IPS DF 4.7 (cell line): ENCODE measurements at regions not wholly inside any gene's neighbourhood (a gene's known extent, or its start where the extent isn't known, plus 50 kb on each side); places are given as distances from the start of the nearest gene placed in this dataset.
"Not testable (repeated sequence)": the region's sequence is repeated elsewhere in the genome, so short reads cannot be mapped to it uniquely, and the experiment has no call there.

ENCODE experiments used
- DNase-seq: peaks from one replicate; pipeline ENCODE4 v3.0.0-alpha.2; 2013; ENCODE audit warnings: low spot score; ENCODE audit errors: extremely low read depth

- no peak for DNase-seq
Measured at GRCh38 chr6:156602066-156602385, 175.2 kb upstream of the ARID1B start.

- no peak for DNase-seq
Measured at GRCh38 chr6:156601152-156602065, 175.8 kb upstream of the ARID1B start.

- DNase-seq, result no peak
Measured at GRCh38 chr6:156600678-156601077, 176.5 kb upstream of the ARID1B start.

GRCh38 chr6:156599978-156600590 lies 177.1 kb upstream of the ARID1B start:
- DNase-seq, result no peak

GRCh38 chr6:156599366-156599765 lies 177.8 kb upstream of the ARID1B start:
- DNase-seq, result no peak

GRCh38 chr6:156598855-156599180 lies 178.4 kb upstream of the ARID1B start:
- no peak for DNase-seq

GRCh38 chr6:156598071-156598854 lies 178.9 kb upstream of the ARID1B start:
- no peak for DNase-seq

GRCh38 chr6:156597095-156597494 lies 180.1 kb upstream of the ARID1B start:
- DNase-seq, result no peak

GRCh38 chr6:156595476-156595875 lies 181.7 kb upstream of the ARID1B start:
- no peak for DNase-seq

- DNase-seq, result no peak
Measured at GRCh38 chr6:156593893-156594292, 183.3 kb upstream of the ARID1B start.

- no peak for DNase-seq
Measured at GRCh38 chr6:156593127-156593526, 184.1 kb upstream of the ARID1B start.

GRCh38 chr6:156590482-156590881 lies 186.7 kb upstream of the ARID1B start:
- no peak for DNase-seq

- DNase-seq, result no peak
Measured at GRCh38 chr6:156589281-156589680, 187.9 kb upstream of the ARID1B start.

GRCh38 chr6:156587751-156588301 lies 189.4 kb upstream of the ARID1B start:
- no peak for DNase-seq

GRCh38 chr6:156587071-156587470 lies 190.1 kb upstream of the ARID1B start:
- DNase-seq, result no peak

GRCh38 chr6:156585859-156586258 lies 191.3 kb upstream of the ARID1B start:
- no peak for DNase-seq

- not testable (repeated sequence) for DNase-seq
Measured at GRCh38 chr6:156584121-156584520, 193.1 kb upstream of the ARID1B start.

GRCh38 chr6:156583083-156583482 lies 194.1 kb upstream of the ARID1B start:
- no peak for DNase-seq

GRCh38 chr6:156582509-156582992 lies 194.6 kb upstream of the ARID1B start:
- DNase-seq, result no peak

GRCh38 chr6:156579564-156579963 lies 197.6 kb upstream of the ARID1B start:
- DNase-seq, result no peak

GRCh38 chr6:156577749-156578148 lies 199.4 kb upstream of the ARID1B start:
- no peak for DNase-seq

GRCh38 chr6:156575361-156575760 lies 201.8 kb upstream of the ARID1B start:
- no peak for DNase-seq
